ENCODE measurements at regions not wholly inside any gene's neighbourhood (a gene's known extent, or its start where the extent isn't known, plus 50 kb on each side); places are given as distances from the start of the nearest gene placed in this dataset.

DNA sequence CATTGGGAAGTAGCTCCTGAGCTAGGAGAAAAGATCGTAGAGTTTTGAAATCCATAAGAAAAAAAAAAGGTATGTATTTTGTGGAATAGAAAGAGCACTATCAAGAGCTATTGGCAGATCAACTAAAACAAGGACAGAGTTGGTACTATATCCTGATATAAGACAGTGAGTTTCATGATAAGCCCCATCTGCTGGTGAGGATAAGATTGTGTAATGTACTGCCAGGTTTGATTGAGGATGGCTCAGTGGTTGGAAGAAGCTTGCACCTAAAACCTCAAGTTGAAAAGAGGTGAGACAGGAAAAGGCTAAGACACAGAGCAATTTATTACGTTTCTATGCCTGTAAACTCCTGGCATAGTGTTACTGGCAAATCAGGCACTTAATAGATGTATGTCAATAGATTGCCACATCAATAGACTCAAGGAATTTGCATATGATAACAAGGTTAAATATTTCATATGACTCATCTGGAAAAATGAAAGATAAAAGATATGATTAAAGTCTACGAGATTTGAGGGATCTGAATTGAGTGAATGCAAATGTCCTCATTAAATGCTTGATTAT lies 525.6 kb downstream of the FLRT2 start:
- H4K91ac ChIP-seq (ENCODE audit: insufficient read depth, low read depth, low read length), result no peak overlapping the region
- intact Hi-C loops (cut with micrococcal nuclease), result loop anchor here (2.0 to 10.0 kb wide), 3 partner anchors 201 to 1839 kb away; no protein-coding TSS in a partner anchor
- no peak overlapping the region for H4K5ac ChIP-seq (ENCODE audit: low read depth, low read length)
- H3K18ac ChIP-seq (ENCODE audit: low read depth, low read length), result no peak overlapping the region
- H3K36me3 ChIP-seq (ENCODE audit: control insufficient read depth, insufficient read depth, low read length), result no peaks in the 10 kb centered on the region
- no peak overlapping the region for H3K14ac ChIP-seq (replicated peaks; ENCODE audit: low read depth, low read length)
- ChIA-PET CTCF (interaction anchor here (0.6 to 1.2 kb wide), 3 partner anchors 28 to 368 kb away, joined by 3 to 4 read pairs (median 3); no protein-coding TSS in a partner anchor), POLR2A (ENCODE audit: unreplicated experiment) (no interaction called here)
- ATAC-seq (ENCODE audit: low read depth) (no peak), DNase-seq (peak; percentile 13)
- H2AFZ ChIP-seq (replicated peaks; ENCODE audit: low read length, poor library complexity), result no peak overlapping the region
- no peaks in the 10 kb centered on the region for H3K4me1 ChIP-seq (ENCODE audit: control insufficient read depth, insufficient read depth, low read length)
- H3K9me3 ChIP-seq (ENCODE audit: control insufficient read depth, insufficient read depth, low read length), result no peaks in the 10 kb centered on the region
- no peaks in the 10 kb centered on the region for H3K79me1 ChIP-seq (ENCODE audit: low read depth in 1 of 2, low read length in 2 of 2)
- H3K4me3 ChIP-seq (ENCODE audit: insufficient read depth, low read depth, low read length), result no peak overlapping the region
- no peaks in the 10 kb centered on the region for H3K9me1 ChIP-seq (ENCODE audit: insufficient read depth, low read length)
- no peak overlapping the region for H3K4me2 ChIP-seq (ENCODE audit: low read depth, low read length)
- H4K8ac ChIP-seq (ENCODE audit: low read depth in 2 of 2, low read length in 2 of 2), result no peak overlapping the region
- no TSS peak for BruUV-seq (replicated peaks)
- dilution Hi-C loops (cut with HindIII; ENCODE audit: low sequenced_read_pairs, unreplicated experiment), result no loop called here
- TF ChIP-seq MAZ (IDR thresholded peaks at IDR 0.05; ENCODE audit: borderline replicate concordance, low read depth, low read length), result no peak
- TF ChIP-seq SMC3 (IDR thresholded peaks at IDR 0.05; ENCODE audit: low read depth, low read length), result no peak
- peak; percentile 11; the same call in 1 of the 2 replicates for TF ChIP-seq CEBPB (IDR thresholded peaks at IDR 0.05; ENCODE audit: low read depth, low read length)
- TF ChIP-seq MAFK (IDR thresholded peaks at IDR 0.05; ENCODE audit: low read depth, low read length), result no peak
- TF ChIP-seq, protein P1, sequence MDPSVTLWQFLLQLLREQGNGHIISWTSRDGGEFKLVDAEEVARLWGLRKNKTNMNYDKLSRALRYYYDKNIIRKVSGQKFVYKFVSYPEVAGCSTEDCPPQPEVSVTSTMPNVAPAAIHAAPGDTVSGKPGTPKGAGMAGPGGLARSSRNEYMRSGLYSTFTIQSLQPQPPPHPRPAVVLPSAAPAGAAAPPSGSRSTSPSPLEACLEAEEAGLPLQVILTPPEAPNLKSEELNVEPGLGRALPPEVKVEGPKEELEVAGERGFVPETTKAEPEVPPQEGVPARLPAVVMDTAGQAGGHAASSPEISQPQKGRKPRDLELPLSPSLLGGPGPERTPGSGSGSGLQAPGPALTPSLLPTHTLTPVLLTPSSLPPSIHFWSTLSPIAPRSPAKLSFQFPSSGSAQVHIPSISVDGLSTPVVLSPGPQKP (IDR thresholded peaks at IDR 0.05; ENCODE audit: borderline replicate concordance, low read depth, low read length), result no peak
- TF ChIP-seq, protein P2, sequence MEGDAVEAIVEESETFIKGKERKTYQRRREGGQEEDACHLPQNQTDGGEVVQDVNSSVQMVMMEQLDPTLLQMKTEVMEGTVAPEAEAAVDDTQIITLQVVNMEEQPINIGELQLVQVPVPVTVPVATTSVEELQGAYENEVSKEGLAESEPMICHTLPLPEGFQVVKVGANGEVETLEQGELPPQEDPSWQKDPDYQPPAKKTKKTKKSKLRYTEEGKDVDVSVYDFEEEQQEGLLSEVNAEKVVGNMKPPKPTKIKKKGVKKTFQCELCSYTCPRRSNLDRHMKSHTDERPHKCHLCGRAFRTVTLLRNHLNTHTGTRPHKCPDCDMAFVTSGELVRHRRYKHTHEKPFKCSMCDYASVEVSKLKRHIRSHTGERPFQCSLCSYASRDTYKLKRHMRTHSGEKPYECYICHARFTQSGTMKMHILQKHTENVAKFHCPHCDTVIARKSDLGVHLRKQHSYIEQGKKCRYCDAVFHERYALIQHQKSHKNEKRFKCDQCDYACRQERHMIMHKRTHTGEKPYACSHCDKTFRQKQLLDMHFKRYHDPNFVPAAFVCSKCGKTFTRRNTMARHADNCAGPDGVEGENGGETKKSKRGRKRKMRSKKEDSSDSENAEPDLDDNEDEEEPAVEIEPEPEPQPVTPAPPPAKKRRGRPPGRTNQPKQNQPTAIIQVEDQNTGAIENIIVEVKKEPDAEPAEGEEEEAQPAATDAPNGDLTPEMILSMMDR (conservative IDR thresholded peaks at IDR 0.05; ENCODE audit: low read depth, low read length), result peak; percentile 19; the same call in 1 of the 2 replicates
- TF ChIP-seq USF2 (IDR thresholded peaks at IDR 0.05; ENCODE audit: low read depth, low read length), result no peak
- no peak overlapping the region for H2AK9ac ChIP-seq (replicated peaks; ENCODE audit: low read depth, low read length, poor library complexity)
- H3K4ac ChIP-seq (ENCODE audit: low read depth, low read length), result no peak overlapping the region
- no peak overlapping the region for H3K23ac ChIP-seq (ENCODE audit: low read depth, low read length)
- no CpG with 5 or more reads among the region's 3 CpGs for WGBS, 2 experiments (ENCODE audit: extremely low coverage in 2 of 2, insufficient read length in 1 of 2)
- no peaks in the 10 kb centered on the region for H3K27me3 ChIP-seq (ENCODE audit: control insufficient read depth, insufficient read depth, low read length)
- H2BK15ac ChIP-seq (ENCODE audit: low read depth, low read length), result no peak overlapping the region
- no peak overlapping the region for H2BK20ac ChIP-seq (ENCODE audit: low read depth, low read length)
- H3K27ac ChIP-seq (ENCODE audit: insufficient read depth, low read length), result no peak overlapping the region
- no peak overlapping the region for H3K9ac ChIP-seq (ENCODE audit: low read depth, low read length)
- in situ Hi-C loops (cut with MboI; ENCODE audit: low sequenced_read_pairs), result no loop called here
- no peak overlapping the region for H2AK5ac ChIP-seq (ENCODE audit: low read depth, low read length)
- H2BK120ac ChIP-seq (ENCODE audit: low read depth, low read length), result no peak overlapping the region
- H4K20me1 ChIP-seq (ENCODE audit: insufficient read depth, low read length), result no peaks in the 10 kb centered on the region
- H3K56ac ChIP-seq (ENCODE audit: extremely low read depth, insufficient read depth, low read length), result no peak overlapping the region
- no peak overlapping the region for H2BK5ac ChIP-seq (ENCODE audit: low read depth, low read length, poor library complexity, severe bottlenecking)

All from IMR-90 (cell line).